ENCODE measurements at regions not wholly inside any gene's neighbourhood (a gene's known extent, or its start where the extent isn't known, plus 50 kb on each side); places are given as distances from the start of the nearest gene placed in this dataset.

DNA sequence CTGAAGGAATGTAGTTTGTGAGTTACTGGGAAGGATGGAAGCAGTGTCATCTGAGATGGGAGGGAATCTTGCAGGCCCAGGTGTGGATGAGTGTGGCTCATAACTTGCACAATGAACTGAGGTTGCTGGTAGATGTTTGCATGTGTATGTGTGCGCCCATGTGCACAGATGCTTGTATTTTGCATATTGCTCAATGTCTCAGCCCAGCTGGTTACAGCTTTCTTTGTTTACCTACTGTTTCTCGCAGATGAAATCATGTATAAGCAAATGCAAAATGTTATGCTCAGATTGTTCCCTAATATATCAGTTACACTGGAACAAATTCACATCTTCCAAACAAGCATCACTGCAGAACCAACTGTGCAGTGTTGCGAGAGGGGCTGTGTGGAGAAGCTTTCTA is 452.2 kb upstream of the EEF2KMT start:
- TF ChIP-seq, protein P1, sequence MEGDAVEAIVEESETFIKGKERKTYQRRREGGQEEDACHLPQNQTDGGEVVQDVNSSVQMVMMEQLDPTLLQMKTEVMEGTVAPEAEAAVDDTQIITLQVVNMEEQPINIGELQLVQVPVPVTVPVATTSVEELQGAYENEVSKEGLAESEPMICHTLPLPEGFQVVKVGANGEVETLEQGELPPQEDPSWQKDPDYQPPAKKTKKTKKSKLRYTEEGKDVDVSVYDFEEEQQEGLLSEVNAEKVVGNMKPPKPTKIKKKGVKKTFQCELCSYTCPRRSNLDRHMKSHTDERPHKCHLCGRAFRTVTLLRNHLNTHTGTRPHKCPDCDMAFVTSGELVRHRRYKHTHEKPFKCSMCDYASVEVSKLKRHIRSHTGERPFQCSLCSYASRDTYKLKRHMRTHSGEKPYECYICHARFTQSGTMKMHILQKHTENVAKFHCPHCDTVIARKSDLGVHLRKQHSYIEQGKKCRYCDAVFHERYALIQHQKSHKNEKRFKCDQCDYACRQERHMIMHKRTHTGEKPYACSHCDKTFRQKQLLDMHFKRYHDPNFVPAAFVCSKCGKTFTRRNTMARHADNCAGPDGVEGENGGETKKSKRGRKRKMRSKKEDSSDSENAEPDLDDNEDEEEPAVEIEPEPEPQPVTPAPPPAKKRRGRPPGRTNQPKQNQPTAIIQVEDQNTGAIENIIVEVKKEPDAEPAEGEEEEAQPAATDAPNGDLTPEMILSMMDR (IDR thresholded peaks at IDR 0.05): no peak
- Mint-ChIP-seq H3K36me3 (ENCODE audit: low read depth) (no peaks in the 10 kb centered on the region), H3K27me3 (ENCODE audit: insufficient read depth) (no peaks in the 10 kb centered on the region; the same call in 1 of the 2 replicates), H3K27ac (peak overlapping the region; percentile 79; the same call in 1 of the 2 replicates), H3K4me1 (ENCODE audit: low read depth) (peaks cover 18% of the 10 kb centered on the region; the same call in 1 of the 2 replicates), H3K4me3 (peak overlapping the region; percentile 53; the same call in 1 of the 2 replicates), H3K9me3 (peaks cover 14% of the 10 kb centered on the region)
- DNase-seq: peak; percentile 9

DNA sequence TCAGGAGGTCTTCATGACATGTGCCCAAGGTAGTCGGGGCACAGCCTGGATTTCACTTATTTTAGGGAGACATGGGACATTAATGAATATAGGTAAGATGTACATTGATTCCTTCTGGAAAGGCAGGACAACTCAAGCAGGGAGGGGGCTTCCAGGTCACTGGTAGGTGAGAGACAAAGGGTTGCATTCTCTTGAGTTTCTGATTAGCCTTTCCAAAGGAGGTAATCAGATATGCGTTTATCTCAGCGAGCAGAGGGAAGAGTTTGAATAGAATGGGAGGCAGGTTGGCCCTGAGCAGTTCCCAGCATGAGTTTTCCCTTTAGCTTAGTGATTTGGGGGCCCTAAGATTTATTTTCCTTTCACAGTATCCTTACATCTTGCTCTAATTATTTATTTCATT is 443.8 kb upstream of the EEF2KMT start:
- no peaks in the 10 kb centered on the region for H3K4me1 Mint-ChIP-seq (ENCODE audit: low read depth)
- H3K4me3 Mint-ChIP-seq: no peak overlapping the region
- H3K27ac Mint-ChIP-seq: no peak overlapping the region

DNA sequence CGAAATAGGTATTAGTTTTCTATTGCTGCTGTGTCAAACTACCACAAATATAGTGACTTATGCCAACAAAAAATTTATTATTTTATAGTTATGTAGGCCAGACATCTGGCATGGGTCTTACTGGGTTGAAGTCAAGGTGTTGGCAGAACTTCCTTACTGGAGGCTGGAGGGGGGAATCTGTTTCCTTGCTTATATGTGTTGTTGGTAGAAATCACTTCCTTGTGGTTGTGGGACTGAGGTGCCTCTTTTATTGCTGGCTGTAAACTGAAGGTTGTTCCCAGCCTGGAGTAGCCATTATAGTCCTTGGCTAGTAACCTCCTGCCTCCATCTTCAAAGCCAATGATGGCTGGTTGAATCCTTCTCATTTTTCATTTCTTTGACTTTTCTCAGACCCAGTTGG is 439.8 kb upstream of the EEF2KMT start:
- H3K27me3 Mint-ChIP-seq (ENCODE audit: insufficient read depth): peaks cover 1% of the 10 kb centered on the region; the same call in 1 of the 2 replicates
- peaks cover 5% of the 10 kb centered on the region; the same call in 1 of the 2 replicates for H3K36me3 Mint-ChIP-seq (ENCODE audit: low read depth)
- no peak for DNase-seq
- H3K4me1 Mint-ChIP-seq (ENCODE audit: low read depth): no peaks in the 10 kb centered on the region
- H3K27ac Mint-ChIP-seq: no peak overlapping the region
- H3K9me3 Mint-ChIP-seq: peaks cover 41% of the 10 kb centered on the region
- no peak overlapping the region for H3K4me3 Mint-ChIP-seq
- TF ChIP-seq, protein P1 (IDR thresholded peaks at IDR 0.05): no peak

More for the DNA sequence above, 443.8 kb upstream of the EEF2KMT start:
- Mint-ChIP-seq H3K27me3 (ENCODE audit: insufficient read depth) (peaks cover 1% of the 10 kb centered on the region; the same call in 1 of the 2 replicates), H3K36me3 (ENCODE audit: low read depth) (no peaks in the 10 kb centered on the region; the same call in 1 of the 2 replicates), H3K9me3 (peaks cover 22% of the 10 kb centered on the region)
- no peak for DNase-seq
- TF ChIP-seq, protein P1 (IDR thresholded peaks at IDR 0.05): no peak

DNA sequence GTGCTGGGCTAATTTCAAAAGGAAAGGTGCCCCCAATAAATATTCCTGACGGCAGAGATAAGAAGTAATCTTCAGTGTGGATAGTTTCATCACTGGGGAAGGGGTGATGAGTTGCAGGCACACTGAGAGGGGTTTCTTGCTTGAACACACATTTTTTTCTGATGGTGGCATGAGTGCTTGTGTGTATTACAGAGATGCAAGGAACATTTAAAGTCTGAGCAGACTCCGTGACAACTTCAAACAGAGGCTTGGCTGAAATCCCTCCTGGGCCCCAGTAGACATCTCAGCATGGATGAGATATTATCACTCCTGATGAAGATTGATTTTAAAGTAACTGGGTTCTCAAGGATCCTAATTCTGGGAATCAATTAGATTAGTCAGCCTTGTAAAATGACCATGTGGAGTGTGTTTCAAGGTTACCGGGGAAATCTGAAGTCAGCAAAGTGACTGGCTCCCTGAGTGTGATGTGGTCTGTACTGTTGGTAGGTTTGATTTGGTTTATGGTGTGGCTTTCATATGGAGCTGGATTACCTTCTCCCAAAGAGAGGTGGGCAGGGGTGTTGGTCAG is 435.8 kb upstream of the EEF2KMT start:
- Mint-ChIP-seq H3K4me3 (no peak overlapping the region), H3K27me3 (ENCODE audit: insufficient read depth) (no peaks in the 10 kb centered on the region), H3K4me1 (ENCODE audit: low read depth) (no peaks in the 10 kb centered on the region), H3K27ac (no peak overlapping the region), H3K9me3 (peaks cover 51% of the 10 kb centered on the region), H3K36me3 (ENCODE audit: low read depth) (0 out of 2 replicates have a peak, but pooled peaks cover 10% of the 10 kb centered on the region)
- TF ChIP-seq, protein P1 (IDR thresholded peaks at IDR 0.05): no peak
- no peak for DNase-seq

DNA sequence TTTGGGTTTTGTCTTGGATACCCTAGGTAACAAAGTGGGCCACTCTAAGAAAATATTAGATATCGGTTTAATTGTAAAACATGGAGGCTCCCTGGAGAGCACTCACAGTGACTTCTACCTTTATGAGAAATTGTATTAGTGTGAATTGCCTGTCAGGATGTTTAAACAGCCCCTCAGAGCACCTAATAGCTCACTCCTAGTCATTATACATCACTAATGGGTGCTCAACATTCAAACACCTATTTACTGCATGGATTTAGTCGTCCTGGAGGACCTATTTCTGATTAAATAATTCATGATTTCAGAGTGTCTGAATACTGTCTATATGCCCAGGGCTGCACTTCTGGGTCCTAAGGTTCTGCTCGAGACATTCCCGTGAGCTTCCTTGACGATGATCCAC is 430.2 kb upstream of the EEF2KMT start:
- Mint-ChIP-seq H3K4me3 (no peak overlapping the region), H3K36me3 (ENCODE audit: low read depth) (peaks cover 7% of the 10 kb centered on the region; the same call in 1 of the 2 replicates), H3K27ac (no peak overlapping the region), H3K27me3 (ENCODE audit: insufficient read depth) (peaks cover 2% of the 10 kb centered on the region; the same call in 1 of the 2 replicates), H3K9me3 (peaks cover 48% of the 10 kb centered on the region), H3K4me1 (ENCODE audit: low read depth) (no peaks in the 10 kb centered on the region)
- TF ChIP-seq, protein P1 (IDR thresholded peaks at IDR 0.05): no peak
- no peak for DNase-seq
